Omental fat pad (tissue), 3 donors: ENCODE measurements at regions not wholly inside any gene's neighbourhood (a gene's known extent, or its start where the extent isn't known, plus 50 kb on each side); places are given as distances from the start of the nearest gene placed in this dataset.
"Not testable (repeated sequence)": the region's sequence is repeated elsewhere in the genome, so short reads cannot be mapped to it uniquely, and the experiment has no call there.

Source experiments
- ATAC-seq: fragments of 150-250 bp; one replicate; pipeline ENCODE4 v1.9.1; 2016; ENCODE audit warnings: mild to moderate bottlenecking, moderate library complexity; ENCODE audit not compliant: low FRiP score
- DNase-seq: peaks from one replicate; pipeline ENCODE4 v3.0.0-alpha.2; 2019; ENCODE audit warnings: low spot score
- TF ChIP-seq, protein P1 (sequence below), 3 donors: fragments of 450-650 bp; IDR thresholded peaks; one replicate each; pipeline ENCODE4 v1.5.1; 2016 to 2017; ENCODE audit warnings: antibody characterized with exemption in 3 of 3, mild to moderate bottlenecking in 3 of 3, moderate library complexity in 2 of 3

DNA sequence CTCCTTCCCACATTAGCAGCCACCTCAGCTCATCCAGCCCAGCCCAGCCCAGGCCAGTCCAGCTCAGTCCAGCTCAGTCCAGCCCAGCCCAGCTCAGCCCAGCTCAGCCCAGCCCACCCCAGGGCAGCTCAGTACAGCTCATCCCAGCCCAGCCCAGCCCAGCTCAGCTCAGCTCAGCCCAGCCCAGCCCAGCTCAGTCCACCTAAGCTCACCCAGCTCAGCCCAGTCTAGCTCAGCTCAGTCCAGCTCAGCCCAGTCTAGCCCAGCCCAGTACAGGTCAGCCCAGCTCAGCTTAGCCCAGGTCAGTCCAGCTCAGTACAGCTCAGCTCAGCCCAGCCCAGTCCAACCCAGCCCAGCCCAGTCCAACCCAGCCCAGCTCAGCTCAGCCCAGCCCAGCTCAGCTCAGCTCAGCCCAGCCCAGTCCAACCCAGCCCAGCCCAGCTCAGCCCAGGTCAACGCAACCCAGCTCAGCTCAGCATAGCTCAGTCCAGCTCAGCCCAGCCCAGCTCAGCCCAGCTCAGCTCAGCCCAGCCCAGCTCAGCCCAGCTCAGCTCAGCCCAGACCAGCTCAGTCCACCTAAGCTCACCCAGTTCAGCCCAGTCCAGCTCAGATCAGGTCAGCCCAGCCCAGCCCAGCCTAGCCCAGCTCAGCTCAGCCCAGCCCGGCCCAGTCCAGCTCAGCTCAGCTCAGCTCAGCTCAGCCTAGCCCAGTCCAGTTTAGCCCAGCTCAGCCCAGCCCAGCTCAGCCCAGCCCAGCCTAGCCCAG, 63.0 kb downstream of the TMEM121 start:
- ATAC-seq = no peak
- no peak for DNase-seq
- TF ChIP-seq, protein P1, sequence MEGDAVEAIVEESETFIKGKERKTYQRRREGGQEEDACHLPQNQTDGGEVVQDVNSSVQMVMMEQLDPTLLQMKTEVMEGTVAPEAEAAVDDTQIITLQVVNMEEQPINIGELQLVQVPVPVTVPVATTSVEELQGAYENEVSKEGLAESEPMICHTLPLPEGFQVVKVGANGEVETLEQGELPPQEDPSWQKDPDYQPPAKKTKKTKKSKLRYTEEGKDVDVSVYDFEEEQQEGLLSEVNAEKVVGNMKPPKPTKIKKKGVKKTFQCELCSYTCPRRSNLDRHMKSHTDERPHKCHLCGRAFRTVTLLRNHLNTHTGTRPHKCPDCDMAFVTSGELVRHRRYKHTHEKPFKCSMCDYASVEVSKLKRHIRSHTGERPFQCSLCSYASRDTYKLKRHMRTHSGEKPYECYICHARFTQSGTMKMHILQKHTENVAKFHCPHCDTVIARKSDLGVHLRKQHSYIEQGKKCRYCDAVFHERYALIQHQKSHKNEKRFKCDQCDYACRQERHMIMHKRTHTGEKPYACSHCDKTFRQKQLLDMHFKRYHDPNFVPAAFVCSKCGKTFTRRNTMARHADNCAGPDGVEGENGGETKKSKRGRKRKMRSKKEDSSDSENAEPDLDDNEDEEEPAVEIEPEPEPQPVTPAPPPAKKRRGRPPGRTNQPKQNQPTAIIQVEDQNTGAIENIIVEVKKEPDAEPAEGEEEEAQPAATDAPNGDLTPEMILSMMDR (IDR thresholded peaks at IDR 0.05) = no peak

DNA sequence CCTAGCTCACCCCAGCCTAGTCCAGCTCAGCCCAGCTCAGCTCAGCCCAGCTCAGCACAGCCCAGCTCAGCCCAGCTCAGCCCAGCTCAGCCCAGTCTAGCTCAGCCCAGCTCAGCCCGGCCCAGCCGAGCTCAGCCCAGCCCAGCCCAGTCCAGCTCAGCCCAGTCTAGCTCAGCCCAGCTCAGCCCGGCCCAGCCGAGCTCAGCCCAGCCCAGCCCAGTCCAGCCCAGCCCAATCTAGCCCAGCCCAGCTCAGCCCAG, 63.5 kb downstream of the TMEM121 start:
- not testable (repeated sequence) for ATAC-seq, DNase-seq

GRCh38 chr14:105591052-105591451, 64.7 kb downstream of the TMEM121 start:
- TF ChIP-seq, protein P1 (IDR thresholded peaks at IDR 0.05) = no peak
- no peak for DNase-seq
- ATAC-seq = no peak

GRCh38 chr14:105591792-105592341, 65.5 kb downstream of the TMEM121 start:
- DNase-seq, ATAC-seq: not testable (repeated sequence)

DNA sequence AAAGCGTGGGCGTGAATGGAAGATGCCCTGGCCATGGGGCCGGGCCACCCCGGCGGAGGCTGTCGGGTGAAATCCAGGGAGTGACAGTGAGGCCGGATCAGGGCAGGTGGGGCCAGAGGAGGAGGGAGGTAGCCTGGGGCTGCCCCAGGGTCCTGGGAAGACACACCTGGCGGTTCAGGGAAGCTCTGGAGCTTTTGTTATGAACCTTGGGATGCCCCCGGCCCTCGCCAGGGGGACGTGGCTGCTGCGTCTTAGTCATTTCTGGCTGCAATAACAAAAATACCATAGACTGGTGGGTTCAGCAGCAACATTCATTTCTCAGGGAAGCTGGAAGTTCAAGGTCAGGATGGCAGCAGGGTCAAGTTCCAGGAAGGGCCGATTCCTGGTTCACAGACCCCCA, 66.3 kb downstream of the TMEM121 start:
- ATAC-seq, DNase-seq: not testable (repeated sequence)

- not testable (repeated sequence) for ATAC-seq, DNase-seq
Observed at GRCh38 chr14:105595346-105595745, 69.0 kb downstream of the TMEM121 start.

- not testable (repeated sequence) for ATAC-seq, DNase-seq
Observed at GRCh38 chr14:105596374-105596773, 70.0 kb downstream of the TMEM121 start.

DNA sequence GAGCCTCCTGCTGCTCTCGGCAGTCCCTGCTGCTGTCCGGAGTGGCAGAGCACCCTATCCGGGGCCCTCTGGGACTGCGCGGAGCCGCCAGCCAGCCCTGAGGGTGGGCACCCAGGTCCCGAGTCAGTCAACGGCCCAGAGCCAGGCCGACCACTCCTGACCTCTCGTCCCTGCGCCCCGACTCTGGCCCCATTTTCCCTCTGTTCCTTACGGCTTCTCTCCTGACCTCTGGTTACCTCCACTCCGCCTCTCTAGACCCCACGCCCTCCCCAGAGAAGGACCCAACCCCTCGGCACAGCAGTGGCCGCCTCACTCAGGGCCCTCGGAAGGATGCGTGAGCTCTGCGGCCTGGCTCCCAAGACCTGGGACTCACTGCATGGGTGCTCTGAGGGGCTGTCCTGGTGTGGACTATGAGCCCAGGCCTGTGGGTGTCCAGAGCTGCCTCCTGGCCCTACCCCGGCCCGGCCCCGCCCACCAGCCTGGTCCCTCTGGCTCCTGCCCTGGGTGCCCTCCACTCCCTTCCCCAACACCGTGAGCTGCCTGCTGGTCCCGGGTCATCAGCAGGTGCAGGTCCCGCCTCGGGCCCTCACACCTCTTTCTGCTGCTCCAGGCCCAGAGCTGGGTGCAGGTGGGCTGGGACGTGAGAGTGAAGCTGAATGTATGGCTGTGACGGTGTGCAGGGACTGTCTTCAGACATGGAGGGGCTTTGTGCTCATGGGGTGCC, 71.8 kb downstream of the TMEM121 start:
- not testable (repeated sequence) for ATAC-seq

DNA sequence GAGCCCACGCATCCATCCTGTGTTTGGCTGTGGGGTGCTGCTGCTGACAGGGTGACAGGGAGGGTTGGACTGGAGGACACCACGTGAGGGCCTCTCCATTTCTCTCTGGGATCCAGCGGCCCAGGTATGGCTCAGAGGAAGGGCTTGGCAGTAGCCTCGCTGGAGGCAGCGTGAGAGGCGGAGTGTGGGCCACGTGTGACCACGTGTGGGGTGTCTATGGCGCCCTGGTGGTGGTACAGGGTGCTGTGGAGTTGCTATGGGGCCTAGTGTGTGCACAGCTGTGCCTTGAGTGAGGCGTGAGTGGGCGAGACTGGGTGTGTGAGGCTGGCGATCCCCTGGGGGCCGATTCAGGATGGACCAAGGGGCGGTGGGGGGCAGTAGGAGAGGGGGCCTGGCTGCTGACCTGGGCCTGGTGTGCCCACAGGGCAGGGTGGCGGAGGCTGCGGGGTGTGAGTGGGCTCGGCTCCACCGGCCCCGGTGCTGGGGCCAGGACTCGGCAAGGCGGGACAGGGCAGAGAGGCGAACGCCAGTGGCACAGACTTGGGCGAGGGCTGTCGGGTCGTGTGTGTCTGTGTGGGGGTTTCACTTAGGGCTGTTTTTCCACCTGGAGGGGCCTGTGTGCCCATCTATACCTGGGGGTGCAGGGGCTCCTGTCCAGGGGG, 72.7 kb downstream of the TMEM121 start:
- DNase-seq, ATAC-seq: not testable (repeated sequence)

More for the DNA sequence above, 71.8 kb downstream of the TMEM121 start:
- not testable (repeated sequence) for DNase-seq

GRCh38 chr14:105600195-105600938, 74.0 kb downstream of the TMEM121 start:
- not testable (repeated sequence) for DNase-seq, ATAC-seq

DNA sequence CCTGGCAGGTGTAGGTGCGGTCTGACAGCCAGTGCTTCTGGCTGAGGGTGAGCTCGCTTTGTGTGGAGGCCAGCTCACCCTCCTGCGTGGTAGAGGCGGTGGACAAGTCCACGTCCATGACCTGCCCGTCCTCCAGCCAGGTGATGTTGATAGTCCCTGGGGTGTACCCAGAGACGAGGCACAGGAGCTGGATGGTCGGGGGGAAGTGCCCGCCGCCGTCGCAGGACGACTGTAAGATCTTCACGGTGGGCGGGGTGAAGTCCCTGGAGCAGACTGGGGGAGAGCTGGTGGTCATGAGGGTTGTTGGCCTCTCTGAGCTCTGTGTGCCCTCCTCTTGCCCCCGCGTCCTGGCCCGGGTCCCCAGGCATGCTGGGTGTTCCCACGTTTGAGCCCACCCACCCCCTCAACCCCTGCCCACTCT, 74.6 kb downstream of the TMEM121 start:
- no peak for DNase-seq
- ATAC-seq = no peak
- TF ChIP-seq, protein P1 (IDR thresholded peaks at IDR 0.05) = no peak
